ENCODE measurements at regions not wholly inside any gene's neighbourhood (a gene's known extent, or its start where the extent isn't known, plus 50 kb on each side); places are given as distances from the start of the nearest gene placed in this dataset.

- TF ChIP-seq CTCF (IDR thresholded peaks at IDR 0.05) (no peak), POLR2AphosphoS5 (IDR thresholded peaks at IDR 0.05) (no peak), POLR2A (IDR thresholded peaks at IDR 0.05) (no peak)
Observed at GRCh38 chr12:70091021-70091521, 152.2 kb upstream of the CNOT2 start.

Measured in breast epithelium (tissue), 3 donors.